Gastrocnemius medialis (tissue), 4 donors: ENCODE measurements at regions not wholly inside any gene's neighbourhood (a gene's known extent, or its start where the extent isn't known, plus 50 kb on each side); places are given as distances from the start of the nearest gene placed in this dataset.

ENCODE experiments used
- CTCF ChIP-seq, 5 experiments: fragments of 450-650 bp in 3 of 5; fragments of 200-600 bp in 2 of 5; sonication (generic) in 2 of 5; IDR thresholded peaks in 4 of 5; conservative IDR thresholded peaks in 1 of 5; 1 replicate in 4 of 5; 2 replicates in 1 of 5; pipeline ENCODE4 v1.5.1; 2016 to 2019; ENCODE audit warnings: antibody characterized with exemption in 5 of 5, mild to moderate bottlenecking in 3 of 5, moderate library complexity in 3 of 5
- POLR2A ChIP-seq, 2 donors: fragments of 450-650 bp; IDR thresholded peaks; one replicate each; pipeline ENCODE4 v1.6.1; 2017; ENCODE audit warnings: antibody characterized with exemption in 2 of 2, mild to moderate bottlenecking in 2 of 2, moderate library complexity in 2 of 2

- TF ChIP-seq POLR2A (IDR thresholded peaks at IDR 0.05) (no peak), CTCF (IDR thresholded peaks at IDR 0.05 in 4 of 5, conservative IDR thresholded peaks at IDR 0.05 in 1 of 5) (no peak)
Observed at GRCh38 chr15:94963953-94964352, 732.6 kb downstream of the MCTP2 start.
